Activated CD8-positive, alpha-beta memory T cell treated with anti-CD3 and anti-CD28 coated beads, Interleukin-2, amount 50 U/mL, for 48 hours (primary cell): ENCODE measurements at regions not wholly inside any gene's neighbourhood (a gene's known extent, or its start where the extent isn't known, plus 50 kb on each side); places are given as distances from the start of the nearest gene placed in this dataset.
"Not testable (repeated sequence)": the region's sequence is repeated elsewhere in the genome, so short reads cannot be mapped to it uniquely, and the experiment has no call there.

Experiments used
- DNase-seq: peaks from one replicate; pipeline ENCODE4 v3.0.0-alpha.2; 2020

GRCh38 chr17:65301184-65301583, 164.0 kb downstream of the RGS9 start:
- DNase-seq, result no peak

- DNase-seq, result no peak
Measured at GRCh38 chr17:65297916-65298315, 160.7 kb downstream of the RGS9 start.

DNA sequence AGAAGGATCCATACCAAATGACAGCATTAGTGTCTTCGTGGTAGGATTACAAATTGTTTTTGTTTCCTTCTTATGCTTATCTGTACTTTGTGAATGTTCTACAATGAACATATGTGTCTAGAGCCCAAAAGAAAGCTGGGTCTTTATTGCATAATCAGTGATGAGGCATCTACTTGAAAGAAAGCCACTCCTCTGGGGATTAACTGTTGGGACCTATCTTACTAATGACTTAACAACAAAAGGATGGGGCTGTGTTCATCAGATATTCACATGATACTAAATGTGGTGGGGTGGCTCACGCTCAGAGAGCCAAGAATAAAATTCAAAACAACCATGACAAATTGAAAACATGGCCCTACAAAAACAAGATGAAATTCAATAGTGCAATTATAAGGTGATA, 160.2 kb downstream of the RGS9 start:
- DNase-seq, result no peak

DNA sequence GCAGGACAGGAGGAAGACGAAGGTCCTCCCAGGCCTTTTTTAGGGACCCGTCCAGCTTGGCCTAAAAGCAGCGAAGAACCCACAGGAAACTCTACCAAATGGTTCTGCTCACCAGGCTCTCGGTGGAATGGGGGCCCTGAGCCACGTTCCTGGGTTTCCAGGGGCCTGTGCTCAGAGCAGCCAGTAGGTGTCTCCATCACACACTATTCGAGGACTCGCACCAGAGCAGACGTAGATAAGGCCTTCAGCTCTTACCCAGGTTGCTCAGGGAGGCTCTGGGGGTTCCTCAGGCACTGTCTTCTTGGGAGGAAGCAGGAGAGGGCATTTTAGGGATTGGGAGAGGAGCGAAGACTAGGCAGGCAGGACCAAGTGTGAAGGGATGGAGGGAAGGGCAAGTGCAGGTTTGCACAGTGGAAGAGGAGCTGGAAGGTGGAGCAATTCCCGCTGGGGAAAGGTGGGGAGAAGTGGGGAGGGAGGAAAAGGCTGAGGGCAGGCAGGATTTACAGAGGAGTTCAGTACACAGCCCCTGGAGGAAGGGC, 157.1 kb downstream of the RGS9 start:
- peak; percentile 74 for DNase-seq

- DNase-seq, result no peak
Measured at GRCh38 chr17:65293584-65294180, 156.5 kb downstream of the RGS9 start.

GRCh38 chr17:65292430-65292829, 155.3 kb downstream of the RGS9 start:
- no peak for DNase-seq

DNA sequence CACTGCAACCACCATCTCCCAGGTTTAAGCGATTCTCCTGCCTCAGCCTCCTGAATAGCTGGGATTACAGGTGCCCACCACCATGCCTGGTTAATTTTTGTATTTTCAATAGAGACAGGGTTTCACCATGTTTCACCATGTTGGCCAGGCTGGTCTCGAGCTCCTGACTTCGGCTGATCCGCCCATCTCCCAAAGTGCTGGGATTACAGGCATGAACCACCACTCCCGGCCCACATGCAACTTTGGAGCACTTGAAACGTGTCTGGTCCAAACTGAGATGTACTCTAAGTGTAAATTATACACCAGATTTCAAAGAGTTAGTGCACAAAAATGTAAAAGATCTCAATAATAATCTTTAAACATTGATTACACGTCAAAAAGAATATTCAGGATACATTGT, 154.1 kb downstream of the RGS9 start:
- DNase-seq, result not testable (repeated sequence)

- peak; percentile 23 for DNase-seq
Measured at GRCh38 chr17:65290616-65291015, 153.4 kb downstream of the RGS9 start.

GRCh38 chr17:65290056-65290455, 152.9 kb downstream of the RGS9 start:
- no peak for DNase-seq

- DNase-seq, result no peak
Measured at GRCh38 chr17:65287040-65287439, 149.9 kb downstream of the RGS9 start.

DNA sequence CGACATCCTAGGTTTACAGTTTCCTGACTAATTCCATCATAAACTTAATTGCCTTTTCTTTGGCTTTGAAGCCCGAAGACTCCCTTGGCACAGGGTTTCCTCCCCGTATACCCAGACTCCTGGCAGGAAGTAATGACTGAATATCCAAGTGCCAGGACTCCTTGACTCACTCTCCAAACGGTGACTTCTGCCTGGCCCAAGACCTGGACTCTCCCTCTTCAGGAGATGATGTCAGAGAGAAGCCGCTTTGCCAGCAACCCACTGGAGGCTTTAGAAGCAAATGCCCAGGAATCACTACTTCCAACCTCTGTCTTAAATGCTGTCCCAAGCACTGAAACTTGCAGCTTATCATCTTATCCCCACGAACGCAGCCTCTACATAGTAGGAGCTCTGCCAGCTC, 146.5 kb downstream of the RGS9 start:
- no peak for DNase-seq

- no peak for DNase-seq
Measured at GRCh38 chr17:65279456-65279855, 142.3 kb downstream of the RGS9 start.

- DNase-seq, result no peak
Measured at GRCh38 chr17:65278820-65279184, 141.6 kb downstream of the RGS9 start.

- peak; percentile 60 for DNase-seq
Measured at GRCh38 chr17:65278050-65278819, 141.1 kb downstream of the RGS9 start.

GRCh38 chr17:65277576-65277975, 140.4 kb downstream of the RGS9 start:
- DNase-seq, result no peak
